NOMO-1 (cell line): ENCODE measurements at regions not wholly inside any gene's neighbourhood (a gene's known extent, or its start where the extent isn't known, plus 50 kb on each side); places are given as distances from the start of the nearest gene placed in this dataset.
"Not testable (repeated sequence)": the region's sequence is repeated elsewhere in the genome, so short reads cannot be mapped to it uniquely, and the experiment has no call there.

Experiments used
- DNase-seq, 2 experiments: peaks; one replicate each; lab custom pipeline; 2025; ENCODE audit not compliant: unreplicated experiment in 2 of 2; lab: John Stamatoyannopoulos, UW

GRCh38 chr1:60571811-60572210 lies 498.2 kb upstream of the C1orf87 start:
- no peak for DNase-seq

GRCh38 chr1:60569189-60569588 lies 495.6 kb upstream of the C1orf87 start:
- DNase-seq = no peak

GRCh38 chr1:60567256-60567655 lies 493.7 kb upstream of the C1orf87 start:
- no peak for DNase-seq

GRCh38 chr1:60564916-60565750 lies 491.6 kb upstream of the C1orf87 start:
- no peak for DNase-seq

GRCh38 chr1:60563777-60564535 lies 490.4 kb upstream of the C1orf87 start:
- no peak for DNase-seq

GRCh38 chr1:60562740-60563139 lies 489.2 kb upstream of the C1orf87 start:
- DNase-seq = no peak

GRCh38 chr1:60560701-60561100 lies 487.1 kb upstream of the C1orf87 start:
- DNase-seq = no peak

GRCh38 chr1:60558236-60558635 lies 484.7 kb upstream of the C1orf87 start:
- no peak for DNase-seq

- no peak for DNase-seq
These were observed 480.2 kb upstream of the C1orf87 start for GRCh38 chr1:60553730-60554129.

GRCh38 chr1:60547821-60548220 lies 474.3 kb upstream of the C1orf87 start:
- DNase-seq = no peak

GRCh38 chr1:60541831-60542532 lies 468.4 kb upstream of the C1orf87 start:
- DNase-seq = no peak

GRCh38 chr1:60540141-60540540 lies 466.6 kb upstream of the C1orf87 start:
- DNase-seq = peak in 1 of 2 experiments; percentile 30

- no peak for DNase-seq
These were observed 462.1 kb upstream of the C1orf87 start for GRCh38 chr1:60535713-60536112.

- no peak for DNase-seq
These were observed 454.0 kb upstream of the C1orf87 start for GRCh38 chr1:60527567-60527966.

GRCh38 chr1:60516996-60517395 lies 443.4 kb upstream of the C1orf87 start:
- no peak for DNase-seq

- DNase-seq = no peak
These were observed 436.6 kb upstream of the C1orf87 start for GRCh38 chr1:60510162-60510561.

- DNase-seq = no peak
These were observed 430.8 kb upstream of the C1orf87 start for GRCh38 chr1:60504206-60504840.

- no peak for DNase-seq
These were observed 429.8 kb upstream of the C1orf87 start for GRCh38 chr1:60503266-60503925.

GRCh38 chr1:60502506-60502905 lies 428.9 kb upstream of the C1orf87 start:
- DNase-seq = no peak

- DNase-seq = not testable (repeated sequence)
These were observed 416.4 kb upstream of the C1orf87 start for GRCh38 chr1:60489916-60490480.
